CMK (cell line): ENCODE measurements at regions not wholly inside any gene's neighbourhood (a gene's known extent, or its start where the extent isn't known, plus 50 kb on each side); places are given as distances from the start of the nearest gene placed in this dataset.

Experiments used
- DNase-seq: peaks from one replicate; pipeline ENCODE4 v3.0.0-alpha.2; 2010; ENCODE audit warnings: low read depth

DNA sequence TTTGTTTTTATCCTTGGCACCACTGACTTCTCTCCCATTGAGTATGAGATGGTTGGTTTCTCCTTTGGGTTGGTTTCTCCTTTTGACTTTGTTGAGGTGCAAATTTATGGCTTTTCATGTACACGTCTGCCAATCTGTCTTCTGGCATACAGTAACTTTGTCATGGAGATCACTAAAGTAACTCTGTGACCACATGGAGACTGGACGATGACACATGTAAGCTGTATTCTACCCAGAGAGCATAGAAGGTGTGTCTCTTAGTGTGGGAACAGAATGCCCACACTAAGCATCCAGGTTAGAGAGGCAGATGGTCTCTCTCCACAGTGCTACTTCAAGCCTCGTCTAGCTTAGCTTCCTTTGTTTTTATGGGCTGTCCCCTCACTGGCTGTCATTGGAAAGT, 897.5 kb downstream of the SUCLG1 start:
- no peak for DNase-seq

DNA sequence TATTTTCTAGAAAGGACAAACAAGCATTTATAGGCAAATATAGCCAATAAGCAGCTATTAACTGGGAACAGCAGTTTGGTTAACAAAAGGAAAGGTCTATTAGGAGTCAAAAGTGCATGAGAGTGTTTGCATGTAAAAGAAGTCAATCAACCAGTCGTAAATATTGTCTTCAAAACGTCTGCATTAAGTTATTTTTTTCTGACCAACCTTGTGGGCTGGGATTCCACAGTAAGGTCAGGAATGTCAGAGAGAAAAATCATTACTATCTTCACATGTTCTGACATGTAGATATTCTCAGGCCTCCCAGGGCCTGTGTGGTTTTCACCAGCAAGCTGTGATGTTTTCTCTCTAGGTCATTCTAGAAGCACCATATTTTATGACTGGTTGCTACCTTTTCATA, 922.5 kb downstream of the SUCLG1 start:
- no peak for DNase-seq

GRCh38 chr2:83534416-83534815, 924.7 kb downstream of the SUCLG1 start:
- DNase-seq, result no peak

- DNase-seq, result no peak
These were observed 927.8 kb downstream of the SUCLG1 start for GRCh38 chr2:83531206-83531826.

GRCh38 chr2:83528767-83529166, 930.3 kb downstream of the SUCLG1 start:
- no peak for DNase-seq

- no peak for DNase-seq
These were observed 936.1 kb downstream of the SUCLG1 start for GRCh38 chr2:83522891-83523493.

DNA sequence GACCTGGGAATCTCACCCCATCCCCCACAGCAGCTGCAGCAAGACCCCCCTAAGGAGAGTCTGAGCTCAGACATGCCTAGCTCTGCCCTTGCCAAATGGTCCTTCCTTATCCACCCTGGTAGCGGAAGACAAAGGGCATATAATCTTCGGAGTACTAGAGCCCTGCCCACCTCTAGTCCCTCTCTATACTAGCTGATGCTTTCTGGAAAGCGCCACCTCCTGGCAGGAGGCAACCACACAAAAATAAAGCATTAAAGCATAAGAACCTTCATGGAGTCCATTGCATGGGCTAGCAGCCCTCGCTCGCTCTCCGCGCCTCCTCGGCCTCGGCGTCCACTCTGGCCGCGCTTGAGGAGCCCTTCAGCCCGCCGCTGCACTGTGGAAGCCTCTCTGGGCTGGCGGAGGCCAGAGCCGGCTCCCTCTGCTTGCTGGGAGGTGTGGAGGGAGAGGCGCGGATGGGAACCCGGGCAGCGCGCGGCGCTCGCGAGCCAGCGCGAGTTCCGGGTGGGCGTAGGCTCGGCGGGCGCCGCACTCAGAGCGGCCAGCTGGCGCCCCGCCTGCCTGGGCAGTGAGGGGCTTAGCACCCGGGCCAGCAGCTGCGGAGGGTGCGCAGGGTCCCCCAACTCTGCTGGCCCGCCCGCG, 941.2 kb downstream of the SUCLG1 start:
- no peak for DNase-seq

DNA sequence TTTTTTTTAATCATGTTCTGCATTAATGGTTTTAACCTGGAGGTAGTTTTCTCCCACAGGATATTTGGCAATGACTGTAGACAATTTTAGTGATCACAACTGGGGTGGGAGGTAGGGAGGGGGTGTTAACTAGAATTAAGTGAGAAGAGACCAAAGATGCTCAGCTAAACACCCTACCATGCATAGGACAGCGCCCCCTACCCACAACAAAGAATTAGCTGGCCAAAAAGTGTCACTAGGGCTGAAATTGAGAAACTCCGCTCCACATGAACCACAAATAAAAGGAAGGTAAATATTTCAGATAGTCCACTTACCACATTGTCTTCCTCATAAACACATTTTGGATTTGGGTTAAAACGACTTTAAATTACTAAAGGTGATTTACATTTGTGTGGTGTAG, 942.6 kb downstream of the SUCLG1 start:
- no peak for DNase-seq

DNA sequence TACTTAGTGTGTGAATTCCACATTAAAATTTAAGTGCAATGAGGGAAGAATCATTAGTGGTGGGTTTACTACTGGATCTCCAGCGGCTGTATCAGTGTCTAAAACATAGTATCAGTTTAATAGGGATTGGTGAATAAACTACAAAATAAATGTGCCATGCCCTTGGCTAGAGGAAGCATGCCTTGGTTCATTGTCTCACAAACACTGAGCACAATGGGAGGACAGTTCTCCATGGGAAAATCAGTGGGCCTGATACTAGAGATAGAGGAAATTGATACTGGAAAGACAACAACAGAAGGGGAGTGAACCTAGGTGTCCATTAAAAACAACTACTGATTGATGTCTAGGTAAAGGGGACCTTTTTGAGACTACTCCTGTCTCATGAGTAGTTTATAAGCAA, 971.6 kb downstream of the SUCLG1 start:
- no peak for DNase-seq

DNA sequence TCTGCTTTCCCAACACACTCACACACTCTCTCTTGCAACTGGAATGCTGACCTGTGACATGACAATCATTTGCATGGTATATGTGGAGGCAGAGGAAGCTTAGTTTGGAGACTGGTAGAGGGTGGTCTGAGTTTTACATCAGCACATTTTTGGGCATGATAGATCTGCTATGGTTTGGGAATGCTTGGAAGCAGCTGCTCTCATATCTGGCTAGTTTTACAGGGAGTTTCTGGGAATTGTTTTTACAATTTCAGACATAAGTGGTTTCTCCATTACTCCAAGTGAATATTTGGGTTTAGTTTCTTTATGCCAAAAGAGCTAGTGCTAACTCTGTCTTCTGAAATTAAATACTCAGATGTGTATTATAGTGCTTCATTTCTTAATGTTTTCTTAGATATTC, 977.6 kb downstream of the SUCLG1 start:
- no peak for DNase-seq

DNA sequence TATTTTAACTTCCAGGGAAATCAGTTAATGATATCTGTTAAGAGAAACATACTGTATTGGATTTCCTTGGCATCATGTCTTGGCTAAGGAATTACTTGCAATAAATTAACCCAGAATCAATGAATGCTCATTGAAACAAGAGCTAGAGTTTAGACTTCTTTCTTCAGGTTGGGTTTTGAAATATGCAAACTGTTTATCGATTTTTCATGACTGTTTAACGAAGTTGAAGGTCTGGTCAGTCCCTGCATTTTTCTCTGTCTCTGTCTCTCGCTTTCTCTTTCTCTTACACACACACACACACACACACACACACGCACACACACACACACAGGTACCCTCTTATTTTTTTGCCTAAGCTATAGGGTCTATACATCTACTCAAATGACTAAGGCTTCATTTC, 981.0 kb downstream of the SUCLG1 start:
- no peak for DNase-seq

- no peak for DNase-seq
These were observed 983.7 kb downstream of the SUCLG1 start for GRCh38 chr2:83475371-83475770.

- DNase-seq, result no peak
These were observed 987.4 kb downstream of the SUCLG1 start for GRCh38 chr2:83471655-83472054.

DNA sequence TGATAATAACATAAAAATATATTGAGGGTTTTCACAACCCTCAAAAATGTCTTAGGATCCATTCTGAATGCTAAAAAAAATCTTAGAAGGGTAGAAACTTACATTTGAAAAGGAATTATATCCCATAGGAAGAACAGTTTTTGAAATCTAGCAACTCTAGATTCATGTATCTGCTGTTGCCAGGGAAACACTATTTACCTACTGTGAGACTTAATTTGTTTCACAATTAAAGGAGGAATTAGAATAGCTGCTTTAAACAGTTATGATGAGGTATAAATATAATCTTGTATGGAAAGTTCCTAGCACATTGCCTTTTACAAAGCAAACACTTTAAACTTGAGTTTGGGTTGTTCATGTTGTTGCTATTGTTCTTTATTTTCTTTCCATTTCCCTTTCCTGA, 988.2 kb downstream of the SUCLG1 start:
- no peak for DNase-seq

DNA sequence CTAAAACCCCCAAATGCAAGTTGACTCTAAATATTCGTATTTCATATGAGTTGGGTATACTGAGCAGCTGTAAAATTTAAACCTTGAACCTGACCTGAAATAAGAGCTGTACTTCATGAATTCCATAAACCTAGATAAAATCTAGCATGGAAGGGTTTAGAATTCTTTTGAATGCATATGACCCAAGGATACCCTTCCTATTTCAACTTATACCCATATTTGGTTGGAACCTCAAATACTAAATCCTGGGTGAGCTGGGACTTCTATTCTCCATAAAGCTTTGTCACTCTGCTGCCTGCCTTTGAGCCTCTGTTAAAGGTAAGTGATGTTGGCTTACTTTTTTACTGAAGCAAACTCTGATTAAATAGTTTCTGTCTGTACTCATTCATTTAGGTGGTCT, 994.6 kb downstream of the SUCLG1 start:
- DNase-seq, result no peak

GRCh38 chr2:83462881-83463280, 996.2 kb downstream of the SUCLG1 start:
- no peak for DNase-seq

DNA sequence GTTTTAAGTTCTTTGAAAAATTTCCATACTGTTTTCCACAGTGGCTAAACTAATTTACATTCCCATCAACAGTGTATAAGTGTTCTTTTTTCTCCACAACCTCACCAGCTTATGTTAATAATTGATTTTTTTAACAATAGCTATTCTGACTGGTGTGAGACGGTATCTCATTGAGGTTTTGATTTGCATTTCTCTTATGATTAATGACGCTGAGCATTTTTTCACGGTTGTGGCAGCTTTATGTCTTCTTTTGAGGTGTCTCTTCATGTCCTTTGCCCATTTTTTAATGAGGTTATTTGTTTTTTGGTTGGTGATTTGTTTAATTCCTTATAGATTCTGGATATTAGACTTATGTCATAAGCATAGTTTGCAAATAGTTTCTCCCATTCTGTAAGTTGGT, 997.9 kb downstream of the SUCLG1 start:
- no peak for DNase-seq

DNA sequence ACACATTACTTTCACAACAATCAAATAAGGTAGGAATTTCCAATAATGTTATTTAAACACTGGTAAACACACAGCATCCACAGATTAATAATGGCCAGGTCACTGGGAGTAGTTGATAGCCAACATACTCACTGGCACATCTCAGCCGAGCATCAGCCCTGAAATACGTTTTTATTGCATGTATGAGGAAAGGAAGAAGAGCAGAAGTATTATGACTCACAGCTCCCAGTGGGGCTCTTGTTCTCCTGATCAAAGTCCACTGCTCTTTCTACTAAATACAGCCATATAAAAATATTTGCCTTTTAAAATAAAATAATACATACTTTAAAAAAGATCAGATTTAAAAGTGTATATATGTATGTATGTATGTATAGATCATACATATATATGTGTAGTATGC, 999.6 kb downstream of the SUCLG1 start:
- DNase-seq, result no peak

DNA sequence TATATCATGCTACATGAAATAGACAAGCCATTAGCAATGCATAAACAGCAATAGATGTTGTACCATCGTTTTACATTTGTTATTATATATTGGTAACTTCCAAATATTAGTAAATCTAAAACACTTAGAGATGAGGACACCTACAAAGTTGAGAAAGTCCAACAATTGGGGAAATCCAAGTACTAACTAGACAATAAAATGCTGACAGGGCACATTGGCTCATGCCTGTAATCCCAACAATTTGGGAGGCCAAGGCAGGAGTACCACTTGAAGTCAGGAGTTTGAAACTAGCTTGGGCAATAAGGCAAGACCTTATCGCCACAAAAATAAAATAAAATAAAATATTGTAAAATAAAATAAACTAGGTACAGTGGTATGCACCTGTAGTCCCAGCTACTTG, 1023.1 kb downstream of the SUCLG1 start:
- DNase-seq, result no peak

DNA sequence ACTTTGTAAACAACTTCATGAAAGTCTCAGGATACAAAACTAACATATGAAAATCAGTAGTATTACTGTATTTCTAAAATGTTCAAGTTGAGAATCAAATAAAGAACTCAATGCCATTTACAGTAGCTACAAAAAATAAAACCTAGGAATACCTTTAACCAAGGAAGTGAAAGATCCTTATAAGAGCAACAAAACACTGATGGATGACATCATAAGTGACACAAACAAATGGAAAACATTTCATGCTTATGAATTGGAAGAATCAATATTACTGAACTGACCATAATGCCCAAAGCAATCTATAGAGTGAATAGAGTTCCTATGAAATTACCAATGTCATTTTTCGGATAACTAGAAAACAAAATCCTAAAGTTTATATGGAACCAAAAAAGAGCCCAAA, 1038.1 kb downstream of the SUCLG1 start:
- no peak for DNase-seq

- DNase-seq, result no peak
These were observed 1064.8 kb downstream of the SUCLG1 start for GRCh38 chr2:83394134-83394904.

DNA sequence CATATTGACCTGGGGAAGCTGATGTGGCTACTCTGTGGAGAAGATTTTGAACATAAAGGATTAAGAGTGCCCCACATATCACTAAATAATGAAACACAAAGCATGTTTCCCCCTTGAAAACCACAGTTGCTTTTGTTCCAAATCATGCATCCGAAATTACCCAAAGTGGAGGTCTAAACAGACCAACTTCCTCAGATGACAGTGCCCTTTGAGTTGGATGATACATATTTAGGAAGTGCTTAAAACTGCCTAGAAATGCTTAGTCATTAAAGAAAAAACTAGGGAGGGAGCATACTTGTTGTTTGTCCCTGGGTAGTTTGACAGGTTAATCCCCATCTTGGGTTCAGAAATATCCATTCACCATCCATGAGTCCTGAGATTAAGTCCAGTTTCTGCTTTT, 1070.3 kb downstream of the SUCLG1 start:
- no peak for DNase-seq

GRCh38 chr2:83386549-83386948, 1072.5 kb downstream of the SUCLG1 start:
- DNase-seq, result no peak
